OCI-LY7 (cell line): ENCODE measurements at regions not wholly inside any gene's neighbourhood (a gene's known extent, or its start where the extent isn't known, plus 50 kb on each side); places are given as distances from the start of the nearest gene placed in this dataset.

ENCODE experiments used
- BruUV-seq: library from RNA; stranded (reverse); fragments of 400-500 nt; replicated peaks from 2 replicates; lab custom pipeline; 2021; lab: Mats Ljungman, UMichigan
- CTCF ChIA-PET: fragments of 300-600 bp; sonication (Branson Sonifier 250); formaldehyde crosslinking; loops from one replicate; lab custom pipeline; 2022; ENCODE audit warnings: antibody characterized with exemption; ENCODE audit not compliant: unreplicated experiment; lab: Charles Lee
- POLR2A ChIA-PET: fragments of 300-600 bp; sonication (Branson Sonifier 250); formaldehyde crosslinking; loops from one replicate; lab custom pipeline; 2022; ENCODE audit warnings: antibody characterized with exemption; lab: Charles Lee
- DNase-seq: peaks from one replicate; pipeline ENCODE4 v3.0.0-alpha.2; 2015; ENCODE audit warnings: low spot score
- H2AFZ ChIP-seq: fragments of 200-600 bp; sonication (generic), shearing (Covaris generic); 2 replicates; pipeline ENCODE4 v1.6.1; 2014; ENCODE audit warnings: mild to moderate bottlenecking, antibody characterized with exemption, low read length, moderate library complexity
- H3K27ac ChIP-seq: fragments of 200-600 bp; sonication (generic); 2 replicates; pipeline ENCODE4 v1.5.1; 2014; ENCODE audit warnings: mixed run types, low read depth, mild to moderate bottlenecking, moderate library complexity, low read length, inconsistent platforms; ENCODE audit not compliant: poor library complexity, severe bottlenecking
- H3K36me3 ChIP-seq: fragments of 200-600 bp; sonication (generic); 2 replicates; pipeline ENCODE4 v1.6.1; 2014; ENCODE audit warnings: mild to moderate bottlenecking, antibody characterized with exemption, low read length, moderate library complexity, mixed read lengths; ENCODE audit not compliant: insufficient read depth
- H3K4me1 ChIP-seq: fragments of 200-600 bp; sonication (generic); 2 replicates; pipeline ENCODE4 v1.5.1; 2014; ENCODE audit warnings: mild to moderate bottlenecking, low read length; ENCODE audit not compliant: insufficient read depth, poor library complexity, severe bottlenecking
- H3K4me2 ChIP-seq: fragments of 200-600 bp; sonication (generic); 2 replicates; pipeline ENCODE4 v1.6.1; 2014; ENCODE audit warnings: mild to moderate bottlenecking, low read length
- H3K4me3 ChIP-seq: fragments of 200-600 bp; sonication (generic); 2 replicates; pipeline ENCODE4 v1.5.1; 2014; ENCODE audit warnings: mild to moderate bottlenecking, low read depth, low read length; ENCODE audit not compliant: poor library complexity, severe bottlenecking
- H3K79me2 ChIP-seq: fragments of 200-600 bp; sonication (generic); 2 replicates; pipeline ENCODE4 v1.6.1; 2016; ENCODE audit warnings: low read depth, mild to moderate bottlenecking, low read length, moderate library complexity, mixed read lengths; ENCODE audit not compliant: insufficient read depth
- H3K9me2 ChIP-seq: fragments of 200-600 bp; sonication (generic); 2 replicates; pipeline ENCODE4 v1.6.1; 2016; ENCODE audit warnings: mild to moderate bottlenecking, low read length, mixed read lengths; ENCODE audit not compliant: insufficient read depth
- H3K9me3 ChIP-seq: fragments of 200-600 bp; sonication (generic); 2 replicates; pipeline ENCODE4 v1.6.1; 2014; ENCODE audit warnings: mild to moderate bottlenecking, mixed run types, low read length, mixed read lengths
- H4K20me1 ChIP-seq: fragments of 200-600 bp; sonication (generic); 2 replicates; pipeline ENCODE4 v1.6.1; 2014; ENCODE audit warnings: mild to moderate bottlenecking, antibody characterized with exemption, low read length, moderate library complexity, mixed read lengths; ENCODE audit not compliant: insufficient read depth
- EZH2phosphoT487 ChIP-seq: fragments of 200-600 bp; sonication (generic); IDR thresholded peaks from 2 replicates; pipeline ENCODE4 v1.6.1; 2018; ENCODE audit warnings: low read depth, borderline replicate concordance, mild to moderate bottlenecking, mixed run types, antibody characterized with exemption, low read length, moderate library complexity, mixed read lengths
- intact Hi-C: fragments of 100-400 bp; cut with micrococcal nuclease; formaldehyde crosslinking; loops from one replicate; pipeline ENCODE4 v1.10.0; 2022; ENCODE audit not compliant: unreplicated experiment
- TF ChIP-seq, protein P1 (sequence below): fragments of 200-600 bp; sonication (generic); conservative IDR thresholded peaks from 2 replicates; pipeline ENCODE4 v1.5.1; 2014; ENCODE audit warnings: mild to moderate bottlenecking, antibody characterized with exemption, low read length, moderate library complexity, mixed read lengths

DNA sequence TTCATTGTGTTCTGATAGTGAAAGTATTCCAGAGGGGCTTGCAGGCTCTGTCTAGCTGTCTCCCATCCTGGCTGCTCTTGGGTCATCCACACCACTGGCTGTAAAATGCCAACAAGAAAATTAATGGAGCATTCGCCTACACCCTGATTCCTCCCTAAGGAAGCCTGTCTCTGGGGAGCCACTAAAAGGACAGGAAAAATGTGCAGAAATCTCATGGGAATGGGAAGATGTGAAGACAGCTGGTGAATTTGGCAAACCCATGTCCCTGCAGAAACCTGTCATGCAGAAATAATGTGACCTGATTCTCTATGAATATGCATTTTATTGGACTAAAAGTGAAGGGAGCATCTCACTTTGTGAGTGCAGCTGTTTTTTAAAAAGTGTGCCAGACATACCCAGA lies 265.6 kb downstream of the TUSC1 start:
- no peaks in the 10 kb centered on the region for H3K4me1 ChIP-seq
- no peak for DNase-seq
- no peaks in the 10 kb centered on the region for H3K9me3 ChIP-seq
- H3K9me2 ChIP-seq = no peaks in the 10 kb centered on the region
- no peak overlapping the region for H2AFZ ChIP-seq
- POLR2A ChIA-PET = no interaction called here
- TF ChIP-seq, protein P1, sequence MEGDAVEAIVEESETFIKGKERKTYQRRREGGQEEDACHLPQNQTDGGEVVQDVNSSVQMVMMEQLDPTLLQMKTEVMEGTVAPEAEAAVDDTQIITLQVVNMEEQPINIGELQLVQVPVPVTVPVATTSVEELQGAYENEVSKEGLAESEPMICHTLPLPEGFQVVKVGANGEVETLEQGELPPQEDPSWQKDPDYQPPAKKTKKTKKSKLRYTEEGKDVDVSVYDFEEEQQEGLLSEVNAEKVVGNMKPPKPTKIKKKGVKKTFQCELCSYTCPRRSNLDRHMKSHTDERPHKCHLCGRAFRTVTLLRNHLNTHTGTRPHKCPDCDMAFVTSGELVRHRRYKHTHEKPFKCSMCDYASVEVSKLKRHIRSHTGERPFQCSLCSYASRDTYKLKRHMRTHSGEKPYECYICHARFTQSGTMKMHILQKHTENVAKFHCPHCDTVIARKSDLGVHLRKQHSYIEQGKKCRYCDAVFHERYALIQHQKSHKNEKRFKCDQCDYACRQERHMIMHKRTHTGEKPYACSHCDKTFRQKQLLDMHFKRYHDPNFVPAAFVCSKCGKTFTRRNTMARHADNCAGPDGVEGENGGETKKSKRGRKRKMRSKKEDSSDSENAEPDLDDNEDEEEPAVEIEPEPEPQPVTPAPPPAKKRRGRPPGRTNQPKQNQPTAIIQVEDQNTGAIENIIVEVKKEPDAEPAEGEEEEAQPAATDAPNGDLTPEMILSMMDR = no peak
- TF ChIP-seq EZH2phosphoT487 = no peak
- no peaks in the 10 kb centered on the region for H3K79me2 ChIP-seq
- no peak overlapping the region for H3K27ac ChIP-seq
- BruUV-seq = no TSS peak
- CTCF ChIA-PET = no interaction called here
- H3K4me3 ChIP-seq = no peak overlapping the region
- H3K4me2 ChIP-seq = no peak overlapping the region
- intact Hi-C loops = no loop called here
- no peaks in the 10 kb centered on the region for H3K36me3 ChIP-seq
- no peaks in the 10 kb centered on the region for H4K20me1 ChIP-seq

- TF ChIP-seq, protein P1 = no peak
- TF ChIP-seq EZH2phosphoT487 = no peak
- CTCF ChIA-PET = no interaction called here
- no TSS peak for BruUV-seq
These were observed 280.5 kb downstream of the TUSC1 start for GRCh38 chr9:25397746-25398145.

DNA sequence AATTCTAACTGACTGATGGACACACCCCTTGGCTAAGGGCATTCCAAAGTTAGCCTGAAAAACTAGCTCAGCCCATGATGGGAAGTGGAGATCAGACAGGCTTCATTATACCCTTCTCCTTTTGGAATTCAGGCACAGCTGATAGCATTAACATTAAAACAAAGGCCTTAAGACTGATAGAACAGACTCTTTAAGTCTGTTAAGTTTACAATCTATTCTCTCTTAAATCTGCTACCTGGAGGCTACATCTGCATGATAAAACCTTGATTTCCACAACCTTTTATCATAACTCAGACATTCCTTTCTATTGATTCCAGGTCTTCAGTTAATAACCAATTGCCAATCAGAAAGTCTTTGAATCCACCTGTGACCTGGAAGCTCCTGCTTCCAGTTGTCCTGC lies 281.4 kb downstream of the TUSC1 start:
- H3K4me1 ChIP-seq = no peaks in the 10 kb centered on the region
- no peak overlapping the region for H3K27ac ChIP-seq
- intact Hi-C loops = no loop called here
- no peaks in the 10 kb centered on the region for H3K36me3 ChIP-seq
- H2AFZ ChIP-seq = no peak overlapping the region
- ChIA-PET CTCF (no interaction called here), POLR2A (interaction anchor here (1.0 kb wide), 1 partner anchor 11 kb away, joined by 3 read pairs; no protein-coding TSS in a partner anchor)
- no peaks in the 10 kb centered on the region for H4K20me1 ChIP-seq
- H3K9me3 ChIP-seq = no peaks in the 10 kb centered on the region
- no peaks in the 10 kb centered on the region for H3K79me2 ChIP-seq
- BruUV-seq = no TSS peak
- H3K4me3 ChIP-seq = no peak overlapping the region
- TF ChIP-seq EZH2phosphoT487 = no peak
- TF ChIP-seq, protein P1 = no peak
- H3K9me2 ChIP-seq = no peaks in the 10 kb centered on the region
- DNase-seq = no peak
- H3K4me2 ChIP-seq = no peak overlapping the region

More at GRCh38 chr9:25397746-25398145, 280.5 kb downstream of the TUSC1 start:
- POLR2A ChIA-PET = interaction anchor here (1.5 kb wide), 1 partner anchor 19 kb away, joined by 4 read pairs; no protein-coding TSS in a partner anchor
- H3K79me2 ChIP-seq = no peaks in the 10 kb centered on the region
- no peaks in the 10 kb centered on the region for H3K9me3 ChIP-seq
- no peaks in the 10 kb centered on the region for H3K9me2 ChIP-seq
- H3K4me2 ChIP-seq = no peak overlapping the region
- no peak overlapping the region for H3K27ac ChIP-seq
- H3K36me3 ChIP-seq = no peaks in the 10 kb centered on the region
- no peak overlapping the region for H2AFZ ChIP-seq
- H3K4me1 ChIP-seq = no peaks in the 10 kb centered on the region
- intact Hi-C loops = no loop called here
- no peak overlapping the region for H3K4me3 ChIP-seq
- DNase-seq = no peak
- H4K20me1 ChIP-seq = no peaks in the 10 kb centered on the region
